NCI-H1436 (cell line): ENCODE measurements at regions not wholly inside any gene's neighbourhood (a gene's known extent, or its start where the extent isn't known, plus 50 kb on each side); places are given as distances from the start of the nearest gene placed in this dataset.

ENCODE experiments used
- DNase-seq: peaks from one replicate; lab custom pipeline; 2025; lab: John Stamatoyannopoulos, UW

GRCh38 chr9:107431461-107431860 lies 58.1 kb downstream of the KLF4 start:
- DNase-seq, result no peak

GRCh38 chr9:107430071-107430470 lies 59.5 kb downstream of the KLF4 start:
- no peak for DNase-seq

GRCh38 chr9:107426126-107426525 lies 63.4 kb downstream of the KLF4 start:
- no peak for DNase-seq

GRCh38 chr9:107425101-107426025 lies 64.2 kb downstream of the KLF4 start:
- no peak for DNase-seq

- DNase-seq, result no peak
Measured at GRCh38 chr9:107423540-107423939, 66.0 kb downstream of the KLF4 start.

GRCh38 chr9:107422189-107423185 lies 67.1 kb downstream of the KLF4 start:
- peak; percentile 68 for DNase-seq

- DNase-seq, result no peak
Measured at GRCh38 chr9:107410420-107410819, 79.1 kb downstream of the KLF4 start.

GRCh38 chr9:107409581-107410389 lies 79.8 kb downstream of the KLF4 start:
- no peak for DNase-seq

GRCh38 chr9:107407675-107408074 lies 81.9 kb downstream of the KLF4 start:
- no peak for DNase-seq

- DNase-seq, result no peak
Measured at GRCh38 chr9:107405511-107405910, 84.1 kb downstream of the KLF4 start.

GRCh38 chr9:107404736-107405135 lies 84.8 kb downstream of the KLF4 start:
- DNase-seq, result no peak

- DNase-seq, result no peak
Measured at GRCh38 chr9:107404161-107404560, 85.4 kb downstream of the KLF4 start.

GRCh38 chr9:107397076-107398044 lies 92.2 kb downstream of the KLF4 start:
- no peak for DNase-seq

- no peak for DNase-seq
Measured at GRCh38 chr9:107394264-107394663, 95.3 kb downstream of the KLF4 start.

- no peak for DNase-seq
Measured at GRCh38 chr9:107390778-107391177, 98.8 kb downstream of the KLF4 start.

GRCh38 chr9:107390279-107390678 lies 99.3 kb downstream of the KLF4 start:
- no peak for DNase-seq

GRCh38 chr9:107389617-107390071 lies 99.9 kb downstream of the KLF4 start:
- no peak for DNase-seq

- no peak for DNase-seq
Measured at GRCh38 chr9:107388890-107389289, 100.7 kb downstream of the KLF4 start.

GRCh38 chr9:107387409-107387808 lies 102.2 kb downstream of the KLF4 start:
- DNase-seq, result no peak

- no peak for DNase-seq
Measured at GRCh38 chr9:107386396-107386795, 103.2 kb downstream of the KLF4 start.
